Breast epithelium (tissue), 3 donors: ENCODE measurements at regions not wholly inside any gene's neighbourhood (a gene's known extent, or its start where the extent isn't known, plus 50 kb on each side); places are given as distances from the start of the nearest gene placed in this dataset.

Experiments used
- POLR2A ChIP-seq: fragments of 450-650 bp; IDR thresholded peaks from one replicate; pipeline ENCODE4 v1.6.1; 2016; ENCODE audit warnings: antibody characterized with exemption, mild to moderate bottlenecking, moderate library complexity
- TF ChIP-seq, protein P1 (sequence below), 3 donors: fragments of 450-650 bp; IDR thresholded peaks; one replicate each; pipeline ENCODE4 v1.5.1; 2016 to 2017; ENCODE audit warnings: antibody characterized with exemption in 3 of 3, mild to moderate bottlenecking in 3 of 3, moderate library complexity in 3 of 3

DNA sequence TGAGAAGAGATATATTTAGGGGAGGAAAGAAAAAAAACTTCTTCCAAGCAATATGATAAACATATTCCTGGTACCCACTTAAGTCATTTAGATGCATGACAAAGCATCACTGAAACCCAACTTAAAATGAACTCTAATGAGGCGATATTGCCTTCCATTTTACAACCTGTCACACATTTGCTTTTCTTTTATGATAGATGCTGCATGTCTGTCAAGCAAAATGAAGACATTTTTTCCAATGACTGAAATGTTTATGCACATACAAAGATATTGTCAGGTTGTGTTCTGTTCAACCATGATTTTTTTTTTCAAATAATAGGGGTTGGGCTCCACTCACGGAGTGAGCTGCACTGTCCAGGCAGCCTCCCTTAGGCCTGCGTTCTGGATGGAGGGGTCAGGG, 894.4 kb downstream of the SORCS3 start:
- TF ChIP-seq, protein P1, sequence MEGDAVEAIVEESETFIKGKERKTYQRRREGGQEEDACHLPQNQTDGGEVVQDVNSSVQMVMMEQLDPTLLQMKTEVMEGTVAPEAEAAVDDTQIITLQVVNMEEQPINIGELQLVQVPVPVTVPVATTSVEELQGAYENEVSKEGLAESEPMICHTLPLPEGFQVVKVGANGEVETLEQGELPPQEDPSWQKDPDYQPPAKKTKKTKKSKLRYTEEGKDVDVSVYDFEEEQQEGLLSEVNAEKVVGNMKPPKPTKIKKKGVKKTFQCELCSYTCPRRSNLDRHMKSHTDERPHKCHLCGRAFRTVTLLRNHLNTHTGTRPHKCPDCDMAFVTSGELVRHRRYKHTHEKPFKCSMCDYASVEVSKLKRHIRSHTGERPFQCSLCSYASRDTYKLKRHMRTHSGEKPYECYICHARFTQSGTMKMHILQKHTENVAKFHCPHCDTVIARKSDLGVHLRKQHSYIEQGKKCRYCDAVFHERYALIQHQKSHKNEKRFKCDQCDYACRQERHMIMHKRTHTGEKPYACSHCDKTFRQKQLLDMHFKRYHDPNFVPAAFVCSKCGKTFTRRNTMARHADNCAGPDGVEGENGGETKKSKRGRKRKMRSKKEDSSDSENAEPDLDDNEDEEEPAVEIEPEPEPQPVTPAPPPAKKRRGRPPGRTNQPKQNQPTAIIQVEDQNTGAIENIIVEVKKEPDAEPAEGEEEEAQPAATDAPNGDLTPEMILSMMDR (IDR thresholded peaks at IDR 0.05) = no peak
- no peak for TF ChIP-seq POLR2A
